ENCODE measurements at regions not wholly inside any gene's neighbourhood (a gene's known extent, or its start where the extent isn't known, plus 50 kb on each side); places are given as distances from the start of the nearest gene placed in this dataset.
"Not testable (repeated sequence)": the region's sequence is repeated elsewhere in the genome, so short reads cannot be mapped to it uniquely, and the experiment has no call there.

GRCh38 chr6:80441131-80441530 is 334.7 kb downstream of the BCKDHB start:
- no peaks in the 10 kb centered on the region for H3K4me1 Mint-ChIP-seq (ENCODE audit: low read depth)
- no peak for DNase-seq (ENCODE audit: low spot score)

DNA sequence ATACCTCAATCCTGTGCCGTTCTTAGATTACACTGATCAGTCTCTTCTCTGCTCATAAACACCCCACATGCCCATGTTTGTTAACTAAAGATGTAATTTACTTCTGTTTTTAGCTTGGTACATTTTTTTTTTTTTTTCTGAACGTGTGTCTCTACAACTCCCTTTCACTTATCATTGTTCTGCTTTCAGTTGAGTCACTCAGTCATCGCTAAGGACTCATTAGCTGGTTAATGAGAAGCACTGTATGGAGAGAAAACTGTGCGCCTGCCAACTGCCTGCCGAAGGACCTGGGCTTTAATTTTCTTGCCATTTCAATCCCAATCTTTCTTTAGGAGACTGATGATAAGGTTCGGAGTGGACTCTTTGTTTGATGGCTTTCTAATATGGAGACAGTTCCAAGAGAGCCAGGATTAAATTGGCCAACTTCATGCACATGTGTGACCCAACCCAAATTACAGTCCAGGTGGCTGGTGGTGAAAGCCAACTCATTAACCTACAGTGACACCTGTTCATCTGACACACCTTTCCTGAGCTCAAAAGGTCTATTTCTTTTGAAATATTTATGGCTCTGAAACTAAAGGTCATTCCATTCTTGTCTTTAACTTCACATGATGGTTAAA is 334.1 kb downstream of the BCKDHB start:
- no peak for DNase-seq (ENCODE audit: low spot score)
- Mint-ChIP-seq H3K9me3 (no peaks in the 10 kb centered on the region), H3K27ac (no peak overlapping the region), H3K4me1 (ENCODE audit: low read depth) (no peaks in the 10 kb centered on the region), H3K4me3 (no peak overlapping the region), H3K27me3 (ENCODE audit: low read depth) (no peaks in the 10 kb centered on the region), H3K36me3 (ENCODE audit: low read depth) (no peaks in the 10 kb centered on the region)

More at GRCh38 chr6:80441131-80441530, 334.7 kb downstream of the BCKDHB start:
- H3K27me3 Mint-ChIP-seq (ENCODE audit: low read depth), result no peaks in the 10 kb centered on the region
- H3K36me3 Mint-ChIP-seq (ENCODE audit: low read depth), result no peaks in the 10 kb centered on the region
- no peak overlapping the region for H3K27ac Mint-ChIP-seq
- no peaks in the 10 kb centered on the region for H3K9me3 Mint-ChIP-seq
- no peak overlapping the region for H3K4me3 Mint-ChIP-seq

DNA sequence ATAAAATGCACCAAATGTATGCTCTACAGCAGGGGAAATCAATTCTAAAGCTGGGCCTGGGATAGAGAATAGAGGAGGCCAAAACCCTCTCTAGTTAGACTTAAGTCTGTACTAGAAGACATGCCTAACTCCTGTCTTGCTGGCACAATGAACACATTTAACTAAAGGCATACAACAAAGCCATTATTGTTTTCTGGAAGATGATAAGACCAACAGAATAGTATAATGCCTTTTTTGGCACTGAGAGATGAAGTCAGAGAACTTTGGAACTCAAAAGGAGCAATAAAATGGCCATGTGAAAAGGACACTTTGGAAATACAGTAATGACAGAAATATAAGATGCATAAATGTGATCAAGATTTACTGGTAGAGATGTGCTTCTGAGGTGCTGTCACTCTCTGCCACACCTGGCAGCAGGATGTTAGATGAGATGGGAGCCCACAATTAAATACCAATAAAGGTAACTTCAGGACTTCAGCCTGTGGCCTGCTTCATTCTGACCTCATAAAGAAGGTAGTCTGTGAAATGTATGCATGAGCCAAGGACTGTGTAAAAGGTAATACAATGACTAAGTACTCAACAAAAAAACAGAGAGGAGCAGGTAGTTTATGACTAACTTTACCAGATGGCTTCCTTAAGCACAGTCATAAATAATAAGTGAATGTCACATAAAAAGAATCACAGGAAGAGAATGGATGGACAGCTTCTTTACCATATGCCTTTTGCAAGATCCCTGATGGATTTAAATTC is 333.4 kb downstream of the BCKDHB start:
- DNase-seq (ENCODE audit: low spot score), result no peak
- H3K4me3 Mint-ChIP-seq, result no peak overlapping the region
- H3K27ac Mint-ChIP-seq, result no peak overlapping the region
- H3K27me3 Mint-ChIP-seq (ENCODE audit: low read depth), result no peaks in the 10 kb centered on the region
- H3K36me3 Mint-ChIP-seq (ENCODE audit: low read depth), result no peaks in the 10 kb centered on the region
- H3K4me1 Mint-ChIP-seq (ENCODE audit: low read depth), result no peaks in the 10 kb centered on the region
- no peaks in the 10 kb centered on the region for H3K9me3 Mint-ChIP-seq

DNA sequence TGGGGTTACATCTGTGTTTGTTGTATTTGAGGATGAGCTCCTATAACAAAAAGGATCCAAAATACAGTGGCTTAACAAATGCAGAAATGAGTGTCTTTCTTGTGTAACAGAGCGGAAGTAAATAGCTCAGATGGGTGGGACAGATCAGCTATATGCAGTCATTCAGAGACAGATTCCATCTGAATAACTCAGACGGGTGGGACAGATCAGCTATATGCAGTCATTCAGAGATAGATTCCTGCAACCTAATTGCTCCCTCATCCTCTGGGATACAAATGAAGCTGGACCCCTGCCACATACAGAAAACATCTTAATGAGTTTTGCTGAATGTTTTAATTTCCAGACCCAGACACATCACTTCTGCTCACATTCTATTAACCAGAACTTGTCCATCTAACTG is 332.3 kb downstream of the BCKDHB start:
- Mint-ChIP-seq H3K27me3 (ENCODE audit: low read depth) (no peaks in the 10 kb centered on the region), H3K27ac (no peak overlapping the region), H3K4me1 (ENCODE audit: low read depth) (no peaks in the 10 kb centered on the region), H3K4me3 (no peak overlapping the region), H3K9me3 (no peaks in the 10 kb centered on the region), H3K36me3 (ENCODE audit: low read depth) (no peaks in the 10 kb centered on the region)
- DNase-seq (ENCODE audit: low spot score), result no peak

GRCh38 chr6:80437801-80438200 is 331.3 kb downstream of the BCKDHB start:
- Mint-ChIP-seq H3K4me3 (no peak overlapping the region), H3K4me1 (ENCODE audit: low read depth) (no peaks in the 10 kb centered on the region), H3K27ac (no peak overlapping the region), H3K36me3 (ENCODE audit: low read depth) (no peaks in the 10 kb centered on the region), H3K9me3 (no peaks in the 10 kb centered on the region), H3K27me3 (ENCODE audit: low read depth) (no peaks in the 10 kb centered on the region)
- DNase-seq (ENCODE audit: low spot score), result no peak

- no peak for DNase-seq (ENCODE audit: low spot score)
- H3K4me1 Mint-ChIP-seq (ENCODE audit: low read depth), result no peaks in the 10 kb centered on the region
- H3K9me3 Mint-ChIP-seq, result no peaks in the 10 kb centered on the region
- no peak overlapping the region for H3K4me3 Mint-ChIP-seq
- no peak overlapping the region for H3K27ac Mint-ChIP-seq
- no peaks in the 10 kb centered on the region for H3K27me3 Mint-ChIP-seq (ENCODE audit: low read depth)
- H3K36me3 Mint-ChIP-seq (ENCODE audit: low read depth), result no peaks in the 10 kb centered on the region
These were observed 330.8 kb downstream of the BCKDHB start for GRCh38 chr6:80437221-80437620.

DNA sequence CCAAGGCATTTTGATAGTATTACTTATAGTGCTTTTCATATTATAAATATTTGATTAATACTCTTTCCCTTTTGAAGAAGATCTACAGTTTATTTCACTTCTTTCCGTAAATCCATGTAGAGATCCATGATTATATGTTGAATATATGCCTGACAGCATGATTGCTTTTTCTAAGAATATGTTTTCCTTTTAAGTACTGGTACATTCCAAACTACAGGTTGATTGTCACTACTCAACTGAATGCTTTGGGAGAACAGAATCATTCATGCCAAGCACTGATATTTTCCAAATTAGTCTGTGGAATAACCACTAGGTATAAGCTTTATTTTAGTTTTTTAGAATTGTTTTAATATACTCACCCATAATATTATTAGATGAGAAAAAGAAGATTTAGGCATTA is 330.2 kb downstream of the BCKDHB start:
- no peaks in the 10 kb centered on the region for H3K9me3 Mint-ChIP-seq

GRCh38 chr6:80435457-80435856 is 329.0 kb downstream of the BCKDHB start:
- DNase-seq (ENCODE audit: low spot score), result no peak
- no peaks in the 10 kb centered on the region for H3K4me1 Mint-ChIP-seq (ENCODE audit: low read depth)
- no peaks in the 10 kb centered on the region for H3K27me3 Mint-ChIP-seq (ENCODE audit: low read depth)
- H3K36me3 Mint-ChIP-seq (ENCODE audit: low read depth), result no peaks in the 10 kb centered on the region
- H3K4me3 Mint-ChIP-seq, result no peak overlapping the region
- H3K27ac Mint-ChIP-seq, result no peak overlapping the region
- H3K9me3 Mint-ChIP-seq, result no peaks in the 10 kb centered on the region

More for the DNA sequence above, 330.2 kb downstream of the BCKDHB start:
- no peaks in the 10 kb centered on the region for H3K36me3 Mint-ChIP-seq (ENCODE audit: low read depth)
- H3K4me1 Mint-ChIP-seq (ENCODE audit: low read depth), result no peaks in the 10 kb centered on the region
- no peak overlapping the region for H3K27ac Mint-ChIP-seq
- H3K27me3 Mint-ChIP-seq (ENCODE audit: low read depth), result no peaks in the 10 kb centered on the region
- DNase-seq (ENCODE audit: low spot score), result no peak
- no peak overlapping the region for H3K4me3 Mint-ChIP-seq

GRCh38 chr6:80434691-80435350 is 328.4 kb downstream of the BCKDHB start:
- no peak overlapping the region for H3K27ac Mint-ChIP-seq
- no peak for DNase-seq (ENCODE audit: low spot score)
- H3K4me1 Mint-ChIP-seq (ENCODE audit: low read depth), result no peaks in the 10 kb centered on the region
- H3K27me3 Mint-ChIP-seq (ENCODE audit: low read depth), result no peaks in the 10 kb centered on the region
- no peaks in the 10 kb centered on the region for H3K9me3 Mint-ChIP-seq
- H3K36me3 Mint-ChIP-seq (ENCODE audit: low read depth), result no peaks in the 10 kb centered on the region
- H3K4me3 Mint-ChIP-seq, result no peak overlapping the region

- Mint-ChIP-seq H3K9me3 (no peaks in the 10 kb centered on the region), H3K36me3 (ENCODE audit: low read depth) (no peaks in the 10 kb centered on the region), H3K4me3 (no peak overlapping the region), H3K27me3 (ENCODE audit: low read depth) (no peaks in the 10 kb centered on the region), H3K4me1 (ENCODE audit: low read depth) (no peaks in the 10 kb centered on the region), H3K27ac (no peak overlapping the region)
- DNase-seq (ENCODE audit: low spot score), result no peak
These were observed 327.2 kb downstream of the BCKDHB start for GRCh38 chr6:80433673-80434025.

DNA sequence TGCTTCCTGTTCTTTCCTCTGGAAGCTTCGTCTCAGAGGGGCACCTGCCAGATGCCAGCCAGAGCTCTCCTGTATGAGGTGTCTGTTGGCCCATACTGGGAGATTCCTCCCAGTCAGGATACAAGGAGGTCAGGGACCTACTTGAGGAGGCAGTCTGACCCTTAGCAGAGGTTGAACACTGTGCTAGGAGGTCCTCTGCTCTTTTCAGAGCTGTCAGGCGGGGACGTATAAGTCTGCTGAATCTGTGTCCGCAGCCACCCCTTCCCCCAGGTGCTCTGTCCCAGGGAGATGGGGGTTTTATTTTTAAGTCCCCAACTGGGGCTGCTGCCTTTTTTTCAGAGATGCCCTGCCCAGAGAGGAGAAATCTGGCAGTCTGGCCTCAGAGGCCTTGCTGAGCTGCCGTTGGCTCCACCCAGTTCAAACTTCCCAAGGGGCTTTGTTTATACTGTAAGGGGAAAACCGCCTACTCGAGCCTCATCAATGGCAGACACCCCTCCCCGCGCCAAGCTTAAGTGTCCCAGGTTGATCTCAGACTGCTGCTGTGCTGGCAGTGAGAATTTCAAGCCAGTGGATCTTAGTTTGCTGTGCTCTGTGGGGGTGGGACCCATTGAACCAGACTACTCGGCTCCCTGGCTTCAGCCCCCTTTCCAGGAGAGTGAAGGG is 326.7 kb downstream of the BCKDHB start:
- no peaks in the 10 kb centered on the region for H3K9me3 Mint-ChIP-seq
- no peaks in the 10 kb centered on the region for H3K4me1 Mint-ChIP-seq (ENCODE audit: low read depth)
- no peaks in the 10 kb centered on the region for H3K27me3 Mint-ChIP-seq (ENCODE audit: low read depth)
- H3K36me3 Mint-ChIP-seq (ENCODE audit: low read depth), result no peaks in the 10 kb centered on the region
- H3K4me3 Mint-ChIP-seq, result no peak overlapping the region
- DNase-seq (ENCODE audit: low spot score), result no peak
- no peak overlapping the region for H3K27ac Mint-ChIP-seq

GRCh38 chr6:80425089-80425823 is 318.8 kb downstream of the BCKDHB start:
- no peaks in the 10 kb centered on the region for H3K36me3 Mint-ChIP-seq (ENCODE audit: low read depth)
- H3K9me3 Mint-ChIP-seq, result peaks cover 38% of the 10 kb centered on the region
- H3K27me3 Mint-ChIP-seq (ENCODE audit: low read depth), result no peaks in the 10 kb centered on the region
- DNase-seq (ENCODE audit: low spot score), result no peak
- no peak overlapping the region for H3K27ac Mint-ChIP-seq
- no peaks in the 10 kb centered on the region for H3K4me1 Mint-ChIP-seq (ENCODE audit: low read depth)
- no peak overlapping the region for H3K4me3 Mint-ChIP-seq

DNA sequence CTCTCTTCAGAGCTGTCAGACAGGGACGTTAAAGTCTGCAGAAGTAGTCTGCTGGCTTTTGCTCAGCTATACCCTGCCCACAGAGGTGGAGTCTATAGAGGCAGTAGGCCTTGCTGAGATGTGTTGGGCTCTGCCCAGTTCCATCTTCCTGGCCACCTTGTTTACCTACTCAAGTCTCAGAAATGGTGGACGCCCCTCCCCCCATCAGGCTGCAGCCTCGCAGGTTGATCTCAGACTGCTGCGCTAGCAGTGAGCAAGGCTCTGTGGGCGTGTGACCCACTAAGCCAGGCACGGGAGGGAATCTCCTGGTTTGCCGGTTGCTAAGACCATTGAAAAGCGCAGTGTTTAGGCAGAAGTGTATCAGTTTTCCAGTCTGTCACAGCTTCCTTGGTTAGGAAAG is 305.0 kb downstream of the BCKDHB start:
- H3K4me1 Mint-ChIP-seq (ENCODE audit: low read depth), result no peaks in the 10 kb centered on the region
- no peak for DNase-seq (ENCODE audit: low spot score)
- no peaks in the 10 kb centered on the region for H3K27me3 Mint-ChIP-seq (ENCODE audit: low read depth)
- no peak overlapping the region for H3K27ac Mint-ChIP-seq
- no peak overlapping the region for H3K4me3 Mint-ChIP-seq
- H3K9me3 Mint-ChIP-seq, result peaks cover 23% of the 10 kb centered on the region
- no peaks in the 10 kb centered on the region for H3K36me3 Mint-ChIP-seq (ENCODE audit: low read depth)

DNA sequence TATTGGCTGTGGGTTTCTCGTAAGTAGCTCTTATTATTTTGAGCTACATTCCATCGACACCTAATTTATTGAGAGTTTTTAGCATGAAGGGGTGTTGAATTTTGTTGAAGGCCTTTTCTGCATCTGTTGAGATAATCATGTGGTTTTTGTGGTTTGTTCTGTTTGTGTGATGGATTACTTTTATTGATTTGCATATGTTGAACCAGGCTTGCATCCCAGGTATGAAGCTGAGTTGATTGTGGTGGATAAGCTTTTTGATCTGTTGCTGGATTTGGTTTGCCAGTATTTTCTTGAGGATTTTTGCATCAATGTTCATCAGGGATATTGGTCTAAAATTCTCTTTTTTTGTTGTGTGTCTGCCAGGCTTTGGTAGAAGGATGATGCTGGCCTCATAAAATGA is 301.5 kb downstream of the BCKDHB start:
- H3K36me3 Mint-ChIP-seq (ENCODE audit: low read depth); H3K27me3 Mint-ChIP-seq (ENCODE audit: low read depth); H3K27ac Mint-ChIP-seq; DNase-seq (ENCODE audit: low spot score); H3K4me1 Mint-ChIP-seq (ENCODE audit: low read depth); H3K4me3 Mint-ChIP-seq; H3K9me3 Mint-ChIP-seq: not testable (repeated sequence)
